SK-N-SH treated with all-trans-retinoic acid at 6 μM for 48 hours (cell line): ENCODE measurements at regions not wholly inside any gene's neighbourhood (a gene's known extent, or its start where the extent isn't known, plus 50 kb on each side); places are given as distances from the start of the nearest gene placed in this dataset.

Experiments used
- ATAC-seq: fragments of 200-7000 bp; cut with Tn5 transposase; 3 replicates; pipeline ENCODE4 v1.9.1; 2020; ENCODE audit warnings: mild to moderate bottlenecking, moderate library complexity
- ARNTL ChIP-seq: fragments of 450-650 bp; formaldehyde crosslinking; IDR thresholded peaks from 2 replicates; pipeline ENCODE4 v1.5.0; 2020; ENCODE audit warnings: low read depth, mild to moderate bottlenecking, moderate library complexity, borderline replicate concordance
- ESRRG ChIP-seq: fragments of 250-450 bp; sonication (Bioruptor Pico); IDR thresholded peaks from 2 replicates; pipeline ENCODE4 v1.6.1; 2021; ENCODE audit warnings: mild to moderate bottlenecking
- ISL1 ChIP-seq: fragments of 250-450 bp; sonication (Bioruptor Pico); IDR thresholded peaks from 2 replicates; pipeline ENCODE4 v2.1.2; 2022; ENCODE audit warnings: mild to moderate bottlenecking, moderate library complexity
- OSR1 ChIP-seq: fragments of 250-450 bp; sonication (Bioruptor Pico); IDR thresholded peaks from 2 replicates; pipeline ENCODE4 v1.8.0; 2022; ENCODE audit warnings: moderate library complexity, mild to moderate bottlenecking, inconsistent platforms
- PPARA ChIP-seq: fragments of 250-450 bp; sonication (Bioruptor Pico); IDR thresholded peaks from 2 replicates; pipeline ENCODE4 v1.5.0; 2020; ENCODE audit warnings: mild to moderate bottlenecking, borderline replicate concordance
- RARB ChIP-seq: fragments of 250-450 bp; sonication (Bioruptor Pico); IDR thresholded peaks from 2 replicates; pipeline ENCODE4 v1.8.0; 2021; ENCODE audit warnings: mild to moderate bottlenecking, moderate library complexity
- SNAI2 ChIP-seq: fragments of 250-450 bp; sonication (Bioruptor Pico); IDR thresholded peaks from 2 replicates; pipeline ENCODE4 v1.5.0; 2020; ENCODE audit warnings: mild to moderate bottlenecking, moderate library complexity
- TCF4 ChIP-seq: fragments of 250-450 bp; sonication (Bioruptor Pico); IDR thresholded peaks from 2 replicates; pipeline ENCODE4 v1.8.0; 2021; ENCODE audit warnings: mild to moderate bottlenecking, moderate library complexity, borderline replicate concordance
- TOX ChIP-seq: fragments of 250-450 bp; sonication (Bioruptor Pico); IDR thresholded peaks from 2 replicates; pipeline ENCODE4 v1.8.0; 2021; ENCODE audit warnings: mild to moderate bottlenecking, moderate library complexity, borderline replicate concordance
- ZC3H10 ChIP-seq: fragments of 250-450 bp; sonication (Bioruptor Pico); IDR thresholded peaks from 2 replicates; pipeline ENCODE4 v1.5.1; 2021; ENCODE audit warnings: mild to moderate bottlenecking, moderate library complexity
- ZFP3 ChIP-seq: fragments of 250-450 bp; sonication (Bioruptor Pico); IDR thresholded peaks from 2 replicates; pipeline ENCODE4 v1.5.0; 2020; ENCODE audit warnings: mild to moderate bottlenecking, moderate library complexity
- ZFP30 ChIP-seq: fragments of 450-650 bp; formaldehyde crosslinking; IDR thresholded peaks from 2 replicates; pipeline ENCODE4 v1.5.0; 2022; ENCODE audit warnings: mild to moderate bottlenecking, moderate library complexity
- ZNF565 ChIP-seq: fragments of 450-650 bp; formaldehyde crosslinking; conservative IDR thresholded peaks from 2 replicates; pipeline ENCODE4 v1.5.0; 2020; ENCODE audit warnings: low read depth, mild to moderate bottlenecking, moderate library complexity
- ZNF8 ChIP-seq: fragments of 450-650 bp; formaldehyde crosslinking; IDR thresholded peaks from 2 replicates; pipeline ENCODE4 v1.5.0; 2020; ENCODE audit warnings: mild to moderate bottlenecking, moderate library complexity
- TF ChIP-seq, protein P1 (sequence below): fragments of 250-450 bp; sonication (Bioruptor Pico); IDR thresholded peaks from 2 replicates; pipeline ENCODE4 v1.5.0; 2020; ENCODE audit warnings: mild to moderate bottlenecking, moderate library complexity
- TF ChIP-seq, protein P2 (sequence below): fragments of 250-450 bp; sonication (Bioruptor Pico); IDR thresholded peaks from 2 replicates; pipeline ENCODE4 v1.5.1; 2020; ENCODE audit warnings: low read depth, mild to moderate bottlenecking, moderate library complexity
- TF ChIP-seq, protein P3 (sequence below): fragments of 250-450 bp; sonication (Bioruptor Pico); IDR thresholded peaks from 2 replicates; pipeline ENCODE4 v1.8.0; 2020; ENCODE audit warnings: mild to moderate bottlenecking, moderate library complexity, borderline replicate concordance

GRCh38 chrX:132277953-132278614 is 58.8 kb upstream of the RAP2C start:
- ATAC-seq, result no peak
- TF ChIP-seq ZNF8 (CRISPR knock-in tag), result no peak
- TF ChIP-seq ZC3H10, result no peak
- no peak for TF ChIP-seq RARB (CRISPR knock-in tag)
- TF ChIP-seq TCF4 (CRISPR knock-in tag), result no peak
- TF ChIP-seq SNAI2 (CRISPR knock-in tag), result no peak
- no peak for TF ChIP-seq ESRRG (CRISPR knock-in tag)
- TF ChIP-seq ISL1 (CRISPR knock-in tag), result no peak
- TF ChIP-seq PPARA (CRISPR knock-in tag), result no peak
- no peak for TF ChIP-seq ZFP3 (CRISPR knock-in tag)
- TF ChIP-seq, protein P1, sequence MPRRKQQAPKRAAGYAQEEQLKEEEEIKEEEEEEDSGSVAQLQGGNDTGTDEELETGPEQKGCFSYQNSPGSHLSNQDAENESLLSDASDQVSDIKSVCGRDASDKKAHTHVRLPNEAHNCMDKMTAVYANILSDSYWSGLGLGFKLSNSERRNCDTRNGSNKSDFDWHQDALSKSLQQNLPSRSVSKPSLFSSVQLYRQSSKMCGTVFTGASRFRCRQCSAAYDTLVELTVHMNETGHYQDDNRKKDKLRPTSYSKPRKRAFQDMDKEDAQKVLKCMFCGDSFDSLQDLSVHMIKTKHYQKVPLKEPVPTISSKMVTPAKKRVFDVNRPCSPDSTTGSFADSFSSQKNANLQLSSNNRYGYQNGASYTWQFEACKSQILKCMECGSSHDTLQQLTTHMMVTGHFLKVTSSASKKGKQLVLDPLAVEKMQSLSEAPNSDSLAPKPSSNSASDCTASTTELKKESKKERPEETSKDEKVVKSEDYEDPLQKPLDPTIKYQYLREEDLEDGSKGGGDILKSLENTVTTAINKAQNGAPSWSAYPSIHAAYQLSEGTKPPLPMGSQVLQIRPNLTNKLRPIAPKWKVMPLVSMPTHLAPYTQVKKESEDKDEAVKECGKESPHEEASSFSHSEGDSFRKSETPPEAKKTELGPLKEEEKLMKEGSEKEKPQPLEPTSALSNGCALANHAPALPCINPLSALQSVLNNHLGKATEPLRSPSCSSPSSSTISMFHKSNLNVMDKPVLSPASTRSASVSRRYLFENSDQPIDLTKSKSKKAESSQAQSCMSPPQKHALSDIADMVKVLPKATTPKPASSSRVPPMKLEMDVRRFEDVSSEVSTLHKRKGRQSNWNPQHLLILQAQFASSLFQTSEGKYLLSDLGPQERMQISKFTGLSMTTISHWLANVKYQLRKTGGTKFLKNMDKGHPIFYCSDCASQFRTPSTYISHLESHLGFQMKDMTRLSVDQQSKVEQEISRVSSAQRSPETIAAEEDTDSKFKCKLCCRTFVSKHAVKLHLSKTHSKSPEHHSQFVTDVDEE (CRISPR knock-in tag), result no peak
- TF ChIP-seq, protein P2, sequence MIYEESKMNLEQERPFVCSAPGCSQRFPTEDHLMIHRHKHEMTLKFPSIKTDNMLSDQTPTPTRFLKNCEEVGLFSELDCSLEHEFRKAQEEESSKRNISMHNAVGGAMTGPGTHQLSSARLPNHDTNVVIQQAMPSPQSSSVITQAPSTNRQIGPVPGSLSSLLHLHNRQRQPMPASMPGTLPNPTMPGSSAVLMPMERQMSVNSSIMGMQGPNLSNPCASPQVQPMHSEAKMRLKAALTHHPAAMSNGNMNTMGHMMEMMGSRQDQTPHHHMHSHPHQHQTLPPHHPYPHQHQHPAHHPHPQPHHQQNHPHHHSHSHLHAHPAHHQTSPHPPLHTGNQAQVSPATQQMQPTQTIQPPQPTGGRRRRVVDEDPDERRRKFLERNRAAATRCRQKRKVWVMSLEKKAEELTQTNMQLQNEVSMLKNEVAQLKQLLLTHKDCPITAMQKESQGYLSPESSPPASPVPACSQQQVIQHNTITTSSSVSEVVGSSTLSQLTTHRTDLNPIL (CRISPR knock-in tag), result no peak
- no peak for TF ChIP-seq ARNTL (CRISPR knock-in tag)

DNA sequence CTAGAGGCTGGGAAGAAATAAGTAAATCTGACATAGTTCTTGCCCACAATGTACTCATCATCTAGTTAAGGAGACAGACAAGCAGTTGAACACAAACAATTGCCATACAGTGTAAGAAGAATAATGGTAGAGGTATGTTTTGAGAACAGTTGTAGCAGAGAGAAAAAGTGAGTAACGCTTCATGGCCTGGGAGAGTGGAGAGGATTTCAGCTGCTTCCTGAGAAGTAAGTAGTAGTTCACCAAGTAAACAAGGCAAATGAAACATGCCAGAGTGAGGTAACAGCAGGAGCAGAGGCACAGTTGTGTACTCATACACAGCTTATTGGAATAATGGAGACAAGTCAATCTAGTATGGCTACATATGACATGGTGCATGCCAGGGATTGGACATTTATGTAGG is 53.6 kb upstream of the RAP2C start:
- no peak for TF ChIP-seq TCF4 (CRISPR knock-in tag)
- no peak for TF ChIP-seq ZNF8 (CRISPR knock-in tag)
- no peak for TF ChIP-seq TOX (CRISPR knock-in tag)
- no peak for TF ChIP-seq ZNF565 (CRISPR knock-in tag)
- TF ChIP-seq, protein P3, sequence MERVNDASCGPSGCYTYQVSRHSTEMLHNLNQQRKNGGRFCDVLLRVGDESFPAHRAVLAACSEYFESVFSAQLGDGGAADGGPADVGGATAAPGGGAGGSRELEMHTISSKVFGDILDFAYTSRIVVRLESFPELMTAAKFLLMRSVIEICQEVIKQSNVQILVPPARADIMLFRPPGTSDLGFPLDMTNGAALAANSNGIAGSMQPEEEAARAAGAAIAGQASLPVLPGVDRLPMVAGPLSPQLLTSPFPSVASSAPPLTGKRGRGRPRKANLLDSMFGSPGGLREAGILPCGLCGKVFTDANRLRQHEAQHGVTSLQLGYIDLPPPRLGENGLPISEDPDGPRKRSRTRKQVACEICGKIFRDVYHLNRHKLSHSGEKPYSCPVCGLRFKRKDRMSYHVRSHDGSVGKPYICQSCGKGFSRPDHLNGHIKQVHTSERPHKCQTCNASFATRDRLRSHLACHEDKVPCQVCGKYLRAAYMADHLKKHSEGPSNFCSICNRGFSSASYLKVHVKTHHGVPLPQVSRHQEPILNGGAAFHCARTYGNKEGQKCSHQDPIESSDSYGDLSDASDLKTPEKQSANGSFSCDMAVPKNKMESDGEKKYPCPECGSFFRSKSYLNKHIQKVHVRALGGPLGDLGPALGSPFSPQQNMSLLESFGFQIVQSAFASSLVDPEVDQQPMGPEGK, result no peak
- no peak for TF ChIP-seq ARNTL (CRISPR knock-in tag)
- TF ChIP-seq OSR1 (CRISPR knock-in tag), result no peak
- TF ChIP-seq ISL1 (CRISPR knock-in tag), result no peak
- TF ChIP-seq RARB (CRISPR knock-in tag), result no peak
- TF ChIP-seq, protein P2 (CRISPR knock-in tag), result no peak
- no peak for TF ChIP-seq SNAI2 (CRISPR knock-in tag)

GRCh38 chrX:132271311-132271778 is 52.1 kb upstream of the RAP2C start:
- no peak for TF ChIP-seq ARNTL (CRISPR knock-in tag)
- TF ChIP-seq ZFP30 (CRISPR knock-in tag), result no peak
- TF ChIP-seq PPARA (CRISPR knock-in tag), result no peak
- TF ChIP-seq SNAI2 (CRISPR knock-in tag), result no peak
- TF ChIP-seq, protein P3, result no peak
- no peak for TF ChIP-seq ZFP3 (CRISPR knock-in tag)
- TF ChIP-seq TCF4 (CRISPR knock-in tag), result no peak
- no peak for TF ChIP-seq ESRRG (CRISPR knock-in tag)
- no peak for TF ChIP-seq ZNF565 (CRISPR knock-in tag)
- no peak for ATAC-seq

More for the DNA sequence above, 53.6 kb upstream of the RAP2C start:
- ATAC-seq, result no peak
